GM12891 (cell line): ENCODE measurements at regions not wholly inside any gene's neighbourhood (a gene's known extent, or its start where the extent isn't known, plus 50 kb on each side); places are given as distances from the start of the nearest gene placed in this dataset.

Source experiments
- POLR2A ChIP-seq: IDR thresholded peaks from 2 replicates; pipeline ENCODE4 v1.6.1; 2011; ENCODE audit warnings: low read depth, low read length, control low read depth
- POLR2AphosphoS5 ChIP-seq: IDR thresholded peaks from 2 replicates; pipeline ENCODE4 v1.6.1; 2011; ENCODE audit warnings: low read depth, low read length, control low read depth
- TAF1 ChIP-seq: IDR thresholded peaks from 2 replicates; pipeline ENCODE4 v1.6.1; 2011; ENCODE audit warnings: low read depth, low read length, control low read depth

DNA sequence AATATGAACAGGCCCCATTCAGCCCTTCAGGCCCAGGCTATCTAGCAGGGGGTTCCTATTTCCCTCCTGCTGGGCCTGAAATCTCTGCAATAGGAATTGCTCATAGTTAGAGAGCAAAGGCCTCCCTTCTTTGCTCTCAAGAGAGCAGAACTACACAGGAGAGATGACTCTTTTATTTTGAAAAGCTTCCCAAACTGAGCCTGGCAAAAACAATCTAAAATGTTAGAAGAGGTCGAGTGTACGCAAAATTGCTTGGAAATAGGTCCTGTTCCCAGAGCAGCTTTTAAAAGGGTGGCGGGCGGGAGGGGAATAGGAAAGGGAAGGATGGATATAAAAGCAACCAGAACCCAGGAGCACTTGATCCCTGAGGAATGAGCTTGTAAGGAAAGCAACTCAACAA, 68.4 kb upstream of the APCDD1 start:
- TF ChIP-seq POLR2A (no peak), POLR2AphosphoS5 (no peak), TAF1 (no peak)
